ENCODE measurements at regions not wholly inside any gene's neighbourhood (a gene's known extent, or its start where the extent isn't known, plus 50 kb on each side); places are given as distances from the start of the nearest gene placed in this dataset.

GRCh38 chr1:199929556-199929955, 98.0 kb upstream of the NR5A2 start:
- TF ChIP-seq CTCF (conservative IDR thresholded peaks at IDR 0.05 in 1 of 2, IDR thresholded peaks at IDR 0.05 in 1 of 2; ENCODE audit: extremely low read depth in 1 of 2, insufficient read depth in 1 of 2, low read depth in 1 of 2, low read length in 2 of 2) (no peak), EZH2 (IDR thresholded peaks at IDR 0.05; ENCODE audit: borderline replicate concordance, low read length) (no peak)
